ENCODE measurements at regions not wholly inside any gene's neighbourhood (a gene's known extent, or its start where the extent isn't known, plus 50 kb on each side); places are given as distances from the start of the nearest gene placed in this dataset.
"Not testable (repeated sequence)": the region's sequence is repeated elsewhere in the genome, so short reads cannot be mapped to it uniquely, and the experiment has no call there.

DNA sequence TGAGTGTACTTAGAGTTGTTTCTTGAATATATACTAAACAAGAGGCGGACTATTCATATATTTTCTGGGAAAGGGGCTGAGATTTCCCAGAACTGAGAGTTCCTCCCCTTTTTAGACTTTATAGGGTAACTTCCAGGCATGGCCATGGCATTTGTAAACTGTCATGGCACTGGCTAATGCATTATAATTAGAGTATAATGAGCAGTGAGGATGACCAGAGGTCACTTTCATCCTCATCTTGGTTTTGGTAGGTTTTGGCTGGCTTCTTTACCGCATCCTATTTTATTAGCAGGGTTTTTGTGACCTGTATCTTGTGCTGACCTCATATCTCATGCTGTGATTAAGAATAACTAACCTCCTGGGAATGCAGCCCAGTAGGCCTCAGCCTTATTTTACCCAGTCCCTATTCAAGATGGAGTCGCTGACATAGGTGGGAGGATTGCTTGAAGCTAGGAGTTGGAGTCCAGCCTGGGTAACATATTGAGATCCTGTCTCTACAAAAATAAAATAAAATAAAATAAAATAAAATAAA lies 91.4 kb downstream of the MOBP start:
- peaks cover 3% of the 10 kb centered on the region for H3K36me3 Mint-ChIP-seq (ENCODE audit: low read depth)
- TF ChIP-seq CTCF (conservative IDR thresholded peaks at IDR 0.05), result no peak
- H3K4me1 Mint-ChIP-seq, result no peaks in the 10 kb centered on the region
- peaks cover 19% of the 10 kb centered on the region for H3K9me3 Mint-ChIP-seq
- H3K4me3 Mint-ChIP-seq, result no peak overlapping the region
- no peak for DNase-seq (ENCODE audit: low read depth, low spot score)
- peaks cover 12% of the 10 kb centered on the region for H3K27me3 Mint-ChIP-seq (ENCODE audit: low read depth)
- H3K27ac Mint-ChIP-seq (ENCODE audit: unreplicated experiment), result no peak overlapping the region

GRCh38 chr3:39559543-39559942 lies 92.1 kb downstream of the MOBP start:
- peaks cover 14% of the 10 kb centered on the region for H3K9me3 Mint-ChIP-seq
- TF ChIP-seq CTCF (conservative IDR thresholded peaks at IDR 0.05), result no peak
- no peaks in the 10 kb centered on the region for H3K36me3 Mint-ChIP-seq (ENCODE audit: low read depth)
- no peaks in the 10 kb centered on the region for H3K4me1 Mint-ChIP-seq
- no peak overlapping the region for H3K27ac Mint-ChIP-seq (ENCODE audit: unreplicated experiment)
- no peak for DNase-seq (ENCODE audit: low read depth, low spot score)
- H3K4me3 Mint-ChIP-seq, result no peak overlapping the region
- H3K27me3 Mint-ChIP-seq (ENCODE audit: low read depth), result peaks cover 7% of the 10 kb centered on the region

- no peak overlapping the region for H3K27ac Mint-ChIP-seq (ENCODE audit: unreplicated experiment)
- H3K4me1 Mint-ChIP-seq, result no peaks in the 10 kb centered on the region
- H3K27me3 Mint-ChIP-seq (ENCODE audit: low read depth), result peaks cover 4% of the 10 kb centered on the region
- no peaks in the 10 kb centered on the region for H3K9me3 Mint-ChIP-seq
- DNase-seq (ENCODE audit: low read depth, low spot score), result no peak
- H3K4me3 Mint-ChIP-seq, result no peak overlapping the region
- no peak for TF ChIP-seq CTCF (conservative IDR thresholded peaks at IDR 0.05)
- no peaks in the 10 kb centered on the region for H3K36me3 Mint-ChIP-seq (ENCODE audit: low read depth)
Observed at GRCh38 chr3:39568508-39568907, 101.0 kb downstream of the MOBP start.

- no peaks in the 10 kb centered on the region for H3K36me3 Mint-ChIP-seq (ENCODE audit: low read depth)
Observed at GRCh38 chr3:39569095-39569494, 101.6 kb downstream of the MOBP start.

DNA sequence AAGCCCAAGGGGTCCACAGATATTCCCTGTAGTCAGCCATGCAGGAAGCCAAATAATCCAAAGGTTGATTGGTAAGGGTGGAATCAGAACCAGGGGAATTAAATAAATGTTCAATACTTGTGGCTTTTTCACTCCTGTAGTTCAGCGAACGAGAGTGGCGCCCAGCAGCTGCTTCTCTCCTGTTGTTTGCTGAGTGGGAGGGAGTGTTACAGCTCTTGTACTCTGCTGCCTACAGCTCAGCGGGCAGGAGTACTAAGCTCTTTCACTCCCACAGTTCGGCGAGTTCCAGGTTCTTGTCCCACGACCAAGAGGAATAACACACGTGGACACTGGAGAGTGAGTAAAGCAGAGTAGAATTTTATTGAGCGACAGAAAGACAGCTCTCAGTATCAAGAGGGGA lies 105.9 kb downstream of the MOBP start:
- no peak for TF ChIP-seq CTCF (conservative IDR thresholded peaks at IDR 0.05)
- Mint-ChIP-seq H3K27ac (ENCODE audit: unreplicated experiment) (no peak overlapping the region), H3K9me3 (no peaks in the 10 kb centered on the region), H3K36me3 (ENCODE audit: low read depth) (no peaks in the 10 kb centered on the region), H3K27me3 (ENCODE audit: low read depth) (no peaks in the 10 kb centered on the region), H3K4me3 (no peak overlapping the region), H3K4me1 (peaks cover 5% of the 10 kb centered on the region)
- DNase-seq (ENCODE audit: low read depth, low spot score), result no peak

More at GRCh38 chr3:39569095-39569494, 101.6 kb downstream of the MOBP start:
- peaks cover 4% of the 10 kb centered on the region for H3K27me3 Mint-ChIP-seq (ENCODE audit: low read depth)
- no peaks in the 10 kb centered on the region for H3K4me1 Mint-ChIP-seq
- no peak for TF ChIP-seq CTCF (conservative IDR thresholded peaks at IDR 0.05)
- H3K9me3 Mint-ChIP-seq, result no peaks in the 10 kb centered on the region
- no peak overlapping the region for H3K27ac Mint-ChIP-seq (ENCODE audit: unreplicated experiment)
- no peak overlapping the region for H3K4me3 Mint-ChIP-seq
- DNase-seq (ENCODE audit: low read depth, low spot score), result no peak

DNA sequence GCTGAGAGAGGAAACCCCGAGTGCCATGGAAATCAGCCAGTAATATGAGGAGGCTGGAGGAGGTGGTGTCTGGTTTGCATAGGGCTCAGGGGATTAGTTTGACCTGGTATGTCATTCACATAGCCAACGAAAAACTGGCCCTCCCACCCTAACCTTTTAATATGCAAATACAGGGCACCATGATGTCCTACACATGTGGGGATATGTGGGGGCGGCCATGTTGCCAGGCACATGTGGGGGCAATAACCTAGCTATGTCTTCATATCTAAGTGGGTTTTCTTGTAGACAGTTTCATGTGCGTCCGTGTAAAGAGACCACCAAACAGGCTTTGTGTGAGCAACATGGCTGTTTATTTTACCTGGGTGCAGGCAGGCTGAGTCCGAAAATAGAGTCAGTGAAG lies 110.1 kb downstream of the MOBP start:
- H3K9me3 Mint-ChIP-seq, result no peaks in the 10 kb centered on the region
- peaks cover 3% of the 10 kb centered on the region for H3K27me3 Mint-ChIP-seq (ENCODE audit: low read depth)
- peaks cover 5% of the 10 kb centered on the region for H3K4me1 Mint-ChIP-seq
- TF ChIP-seq CTCF (conservative IDR thresholded peaks at IDR 0.05), result no peak
- no peaks in the 10 kb centered on the region for H3K36me3 Mint-ChIP-seq (ENCODE audit: low read depth)
- no peak for DNase-seq (ENCODE audit: low read depth, low spot score)
- no peak overlapping the region for H3K4me3 Mint-ChIP-seq
- no peak overlapping the region for H3K27ac Mint-ChIP-seq (ENCODE audit: unreplicated experiment)

DNA sequence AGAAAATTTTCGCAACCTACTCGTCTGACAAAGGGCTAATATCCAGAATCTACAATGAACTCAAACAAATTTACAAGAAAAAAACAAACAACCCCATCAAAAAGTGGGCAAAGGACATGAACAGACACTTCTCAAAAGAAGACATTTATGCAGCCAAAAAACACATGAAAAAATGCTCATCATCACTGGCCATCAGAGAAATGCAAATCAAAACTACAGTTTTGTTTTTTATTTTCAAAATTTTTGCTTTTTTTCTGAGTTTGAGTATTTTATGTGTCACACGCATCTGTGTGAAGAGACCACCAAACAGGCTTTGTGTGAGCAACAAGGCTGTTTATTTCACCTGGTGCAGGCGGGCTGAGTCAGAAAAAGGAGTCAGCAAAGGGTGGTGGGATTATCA lies 118.7 kb downstream of the MOBP start:
- H3K9me3 Mint-ChIP-seq; H3K27me3 Mint-ChIP-seq (ENCODE audit: low read depth); H3K36me3 Mint-ChIP-seq (ENCODE audit: low read depth); DNase-seq (ENCODE audit: low read depth, low spot score); H3K27ac Mint-ChIP-seq (ENCODE audit: unreplicated experiment); H3K4me3 Mint-ChIP-seq: not testable (repeated sequence)
- H3K4me1 Mint-ChIP-seq, result peaks cover 13% of the 10 kb centered on the region
